Pancreas (tissue), 10 donors: ENCODE measurements at regions not wholly inside any gene's neighbourhood (a gene's known extent, or its start where the extent isn't known, plus 50 kb on each side); places are given as distances from the start of the nearest gene placed in this dataset.

Experiments
- ATAC-seq, 4 donors: fragments of 200-7000 bp; cut with Tn5 transposase; one replicate each; pipeline versions ENCODE4 v1.8.0 to v1.9.1; 2020; ENCODE audit warnings: mild to moderate bottlenecking in 4 of 4, moderate library complexity in 4 of 4
- DNase-seq, 6 donors: peaks; one replicate each; pipeline ENCODE4 v3.0.0-alpha.2; 2020
- FAIRE-seq: peaks from 2 replicates; lab custom pipeline; 2012; peaks lifted over from hg19 to GRCh38; lab: Jason Lieb, UNC
- H3K27ac ChIP-seq, 4 donors: fragments of 200-600 bp; sonication (generic); 1 replicate in 3 of 4; 2 replicates in 1 of 4; pipeline versions ENCODE4 v1.5.0 to v1.8.0; 2020
- H3K27me3 ChIP-seq, 4 donors: fragments of 200-600 bp; one replicate each; pipeline ENCODE4 v1.8.0; 2021
- H3K36me3 ChIP-seq, 3 donors: fragments of 200-600 bp; sonication (generic) in 1 of 3; one replicate each; pipeline versions ENCODE4 v1.5.0 to v1.8.0; 2020 to 2021
- H3K4me1 ChIP-seq, 3 donors: fragments of 200-600 bp; one replicate each; pipeline ENCODE4 v1.8.0; 2021
- H3K4me3 ChIP-seq, 4 donors: fragments of 200-600 bp; sonication (generic) in 2 of 4; one replicate each; pipeline versions ENCODE4 v1.5.0 to v1.8.0; 2020 to 2021
- H3K9me3 ChIP-seq, 4 donors: fragments of 200-600 bp; one replicate each; pipeline ENCODE4 v1.8.0; 2021
- CTCF ChIP-seq, 4 donors: fragments of 200-600 bp; sonication (generic) in 3 of 4; IDR thresholded peaks; one replicate each; pipeline versions ENCODE4 v1.5.0 to v1.8.0; 2021; ENCODE audit warnings: antibody characterized with exemption in 4 of 4
- WGBS, 2 donors: extraction: QIAGEN DNeasy Blood & Tissue Kit; methylation state at CpG; one replicate each; pipeline ENCODE4 v1.1.7; 2013; 5-methylcytosine and 5-hydroxymethylcytosine counted together
- intact Hi-C, 3 donors: fragments of 100-400 bp; cut with DNase I; formaldehyde crosslinking; loops; one replicate each; pipeline versions ENCODE4 v1.11.1 to v1.14.2; 2022
- donor health status: healthy with polysubstance abuse.
- donor health status: DM: no; HTN: no; CAD: no; lungs with moderate emphysema.
- donor health status: DM: no; HTN: no; CAD: no.
- donor health status: control.
- donor health status: control.
- donor health status: Bipolar disorder and iron deficiency.
- donor health status: DM: yes; HTN: yes; CAD: no.
- donor health status: DM: no; HTN: no; CAD: no.
- donor health status: DM: no; HTN: no; CAD: no.
- donor health status: DM: yes; HTN: yes; CAD: no.

DNA sequence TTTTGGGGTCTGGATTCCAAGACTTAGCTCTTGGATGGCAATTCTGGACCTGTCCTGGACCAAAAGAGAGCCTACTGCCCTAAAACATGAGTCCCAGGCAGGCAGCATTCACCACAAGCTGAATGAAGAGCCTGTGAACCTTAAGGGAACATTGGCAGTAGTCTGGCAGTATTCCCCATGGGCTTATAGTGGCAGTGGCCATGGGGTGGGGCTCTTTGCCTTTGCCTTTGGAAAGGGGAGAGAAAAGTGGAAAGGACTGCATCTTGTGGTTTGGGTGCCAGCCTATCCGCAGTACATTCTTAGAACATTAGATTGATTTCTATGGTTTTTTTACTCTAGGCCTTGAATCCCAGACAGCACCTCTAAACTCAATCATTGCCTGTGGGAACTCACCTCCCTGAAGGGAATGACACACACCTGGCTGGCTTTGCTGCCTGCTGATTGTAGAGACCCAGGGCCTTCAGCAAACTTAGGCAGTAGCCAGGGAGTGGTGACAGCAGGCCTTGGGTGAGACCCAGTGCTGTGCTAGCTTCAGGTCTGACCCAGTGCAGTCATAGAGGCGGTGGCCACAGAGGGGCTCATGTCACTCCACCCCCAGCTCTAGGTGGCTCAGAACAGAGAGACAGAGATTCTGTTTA is 216.3 kb downstream of the CETN3 start:
- Histone ChIP-seq H3K36me3 (no peaks in the 10 kb centered on the region), H3K9me3 (no peaks in the 10 kb centered on the region), H3K4me1 (no peaks in the 10 kb centered on the region), H3K4me3 (no peak overlapping the region), H3K27me3 (no peaks in the 10 kb centered on the region), H3K27ac (no peak overlapping the region)
- WGBS, 2 donors: 57 to 67% methylated on average over 2 of the region's 2 CpGs
- intact Hi-C loops: no loop called here
- peak in 4 of 6 donors; percentile 21 to 44 (median 26) for DNase-seq
- FAIRE-seq: no peak
- peak; percentile 55 to 77 (median 72) for ATAC-seq
- TF ChIP-seq CTCF (IDR thresholded peaks at IDR 0.05): no peak

DNA sequence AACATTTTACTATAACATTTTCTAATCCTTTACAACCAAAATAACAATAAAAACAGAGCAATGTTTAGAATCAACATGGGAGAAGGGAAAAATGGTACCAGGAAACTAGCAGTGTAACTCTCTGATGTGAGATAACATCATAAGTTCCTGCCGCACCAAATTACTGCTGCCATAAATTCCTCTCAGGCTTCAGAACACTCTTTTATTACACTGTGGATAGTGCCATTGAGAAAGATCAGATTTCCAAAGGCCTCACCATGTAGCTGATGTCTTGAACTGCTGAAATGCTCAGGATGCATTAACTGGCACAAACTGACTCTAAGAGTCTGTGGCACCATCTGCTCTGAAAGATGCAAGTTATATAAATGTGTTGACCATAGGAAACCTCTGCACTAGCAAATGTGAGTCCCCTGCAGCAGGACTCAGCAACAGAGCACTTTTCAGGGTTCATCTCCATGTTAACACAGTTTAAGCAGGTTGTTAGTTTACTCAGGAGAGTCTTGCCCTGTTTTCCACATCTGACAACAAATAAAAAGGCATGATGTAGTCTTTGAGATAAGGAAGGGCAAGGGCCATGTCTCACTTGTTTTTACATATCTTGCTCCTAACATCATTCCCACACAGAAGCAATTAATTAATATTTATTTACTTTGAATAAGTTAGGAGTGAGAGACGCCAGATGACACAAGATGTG is 218.1 kb downstream of the CETN3 start:
- ATAC-seq (no peak), FAIRE-seq (no peak), DNase-seq (no peak)
- intact Hi-C loops: no loop called here
- H3K9me3 ChIP-seq: no peaks in the 10 kb centered on the region
- H3K36me3 ChIP-seq: no peaks in the 10 kb centered on the region
- 72 to 77% methylated on average over 2 of the region's 2 CpGs for WGBS, 2 donors
- H3K4me1 ChIP-seq: no peaks in the 10 kb centered on the region
- H3K4me3 ChIP-seq: no peak overlapping the region
- no peak for TF ChIP-seq CTCF (IDR thresholded peaks at IDR 0.05)
- H3K27ac ChIP-seq: no peak overlapping the region
- H3K27me3 ChIP-seq: no peaks in the 10 kb centered on the region

- H3K36me3 ChIP-seq: no peaks in the 10 kb centered on the region
These were observed 223.6 kb downstream of the CETN3 start for GRCh38 chr5:90185897-90186468.

GRCh38 chr5:90184764-90185163 is 224.8 kb downstream of the CETN3 start:
- intact Hi-C loops: no loop called here
- WGBS, 2 donors: 29% methylated on average over 5 of the region's 5 CpGs
- no peaks in the 10 kb centered on the region for H3K4me1 ChIP-seq
- no peak overlapping the region for H3K4me3 ChIP-seq
- no peaks in the 10 kb centered on the region for H3K9me3 ChIP-seq
- ATAC-seq (no peak), DNase-seq (no peak), FAIRE-seq (no peak)
- H3K27ac ChIP-seq: no peak overlapping the region
- TF ChIP-seq CTCF (IDR thresholded peaks at IDR 0.05): no peak
- no peaks in the 10 kb centered on the region for H3K36me3 ChIP-seq
- no peaks in the 10 kb centered on the region for H3K27me3 ChIP-seq

More at GRCh38 chr5:90185897-90186468, 223.6 kb downstream of the CETN3 start:
- 77 to 83% methylated on average over 2 of the region's 2 CpGs for WGBS, 2 donors
- Histone ChIP-seq H3K4me3 (no peak overlapping the region), H3K9me3 (no peaks in the 10 kb centered on the region), H3K4me1 (no peaks in the 10 kb centered on the region), H3K27ac (no peak overlapping the region), H3K27me3 (no peaks in the 10 kb centered on the region)
- no peak for TF ChIP-seq CTCF (IDR thresholded peaks at IDR 0.05)
- intact Hi-C loops: no loop called here
- DNase-seq (no peak), FAIRE-seq (no peak), ATAC-seq (no peak)

GRCh38 chr5:90182726-90183125 is 226.8 kb downstream of the CETN3 start:
- FAIRE-seq (no peak), ATAC-seq (no peak), DNase-seq (no peak)
- H3K4me3 ChIP-seq: no peak overlapping the region
- no peak for TF ChIP-seq CTCF (IDR thresholded peaks at IDR 0.05)
- H3K9me3 ChIP-seq: no peaks in the 10 kb centered on the region
- H3K4me1 ChIP-seq: no peaks in the 10 kb centered on the region
- H3K27me3 ChIP-seq: no peaks in the 10 kb centered on the region
- WGBS, 2 donors: 93 to 94% methylated on average over 1 of the region's 1 CpG
- H3K36me3 ChIP-seq: no peaks in the 10 kb centered on the region
- H3K27ac ChIP-seq: no peak overlapping the region
- intact Hi-C loops: no loop called here
